ENCODE measurements at regions not wholly inside any gene's neighbourhood (a gene's known extent, or its start where the extent isn't known, plus 50 kb on each side); places are given as distances from the start of the nearest gene placed in this dataset.

GRCh38 chr4:26264109-26264508 is 56.7 kb upstream of the RBPJ start:
- Histone ChIP-seq H3K27me3 (ENCODE audit: insufficient read depth, low read depth, severe bottlenecking) (no peaks in the 10 kb centered on the region), H3K4me3 (ENCODE audit: low read depth, low read length) (no peak overlapping the region), H3K9me3 (ENCODE audit: severe bottlenecking) (no peaks in the 10 kb centered on the region), H3K36me3 (no peaks in the 10 kb centered on the region), H3K27ac (no peak overlapping the region)
- no peak for TF ChIP-seq CTCF (IDR thresholded peaks at IDR 0.05; ENCODE audit: low read depth, low read length)
- DNase-seq: no peak

- Histone ChIP-seq H3K4me3 (ENCODE audit: low read depth, low read length) (no peak overlapping the region), H3K27me3 (ENCODE audit: insufficient read depth, low read depth, severe bottlenecking) (no peaks in the 10 kb centered on the region), H3K27ac (no peak overlapping the region), H3K36me3 (no peaks in the 10 kb centered on the region), H3K9me3 (ENCODE audit: severe bottlenecking) (no peaks in the 10 kb centered on the region)
- DNase-seq: no peak
- TF ChIP-seq CTCF (IDR thresholded peaks at IDR 0.05; ENCODE audit: low read depth, low read length): no peak
Measured at GRCh38 chr4:26267087-26267486, 53.7 kb upstream of the RBPJ start.

- no peaks in the 10 kb centered on the region for H3K36me3 ChIP-seq
- no peak for TF ChIP-seq CTCF (IDR thresholded peaks at IDR 0.05; ENCODE audit: low read depth, low read length)
- no peaks in the 10 kb centered on the region for H3K27me3 ChIP-seq (ENCODE audit: insufficient read depth, low read depth, severe bottlenecking)
- no peak for DNase-seq
- H3K9me3 ChIP-seq (ENCODE audit: severe bottlenecking): no peaks in the 10 kb centered on the region
- no peak overlapping the region for H3K27ac ChIP-seq
- no peak overlapping the region for H3K4me3 ChIP-seq (ENCODE audit: low read depth, low read length)
Measured at GRCh38 chr4:26268246-26268645, 52.6 kb upstream of the RBPJ start.

GRCh38 chr4:26269038-26269437 is 51.8 kb upstream of the RBPJ start:
- TF ChIP-seq CTCF (IDR thresholded peaks at IDR 0.05; ENCODE audit: low read depth, low read length): no peak
- H3K27ac ChIP-seq: no peak overlapping the region

More at GRCh38 chr4:26269038-26269437, 51.8 kb upstream of the RBPJ start:
- Histone ChIP-seq H3K9me3 (ENCODE audit: severe bottlenecking) (no peaks in the 10 kb centered on the region), H3K36me3 (no peaks in the 10 kb centered on the region), H3K4me3 (ENCODE audit: low read depth, low read length) (no peak overlapping the region), H3K27me3 (ENCODE audit: insufficient read depth, low read depth, severe bottlenecking) (no peaks in the 10 kb centered on the region)
- DNase-seq: no peak
